WTC11 (cell line): ENCODE measurements at regions not wholly inside any gene's neighbourhood (a gene's known extent, or its start where the extent isn't known, plus 50 kb on each side); places are given as distances from the start of the nearest gene placed in this dataset.

Experiments
- ATAC-seq: fragments of 200-7000 bp; cut with Tn5 transposase; 2 replicates; pipeline ENCODE4 v1.10.0; 2021; ENCODE audit warnings: mild to moderate bottlenecking, moderate library complexity
- CTCF ChIA-PET: fragments of 300-600 bp; sonication (Branson Sonifier 250); formaldehyde crosslinking; loops from one replicate; lab custom pipeline; 2021; ENCODE audit warnings: antibody characterized with exemption; lab: Charles Lee
- POLR2A ChIA-PET: fragments of 350-600 bp; sonication (Branson Sonifier 250); formaldehyde crosslinking; loops from one replicate; lab custom pipeline; 2021; ENCODE audit warnings: antibody characterized with exemption; lab: Charles Lee
- DNase-seq: peaks from one replicate; pipeline ENCODE4 v3.0.0; 2021; ENCODE audit warnings: low spot score
- H3K27ac Mint-ChIP-seq: 2 replicates; pipeline ENCODE4 v1.8.0; 2021; ENCODE audit warnings: mixed read lengths
- H3K27me3 Mint-ChIP-seq: 2 replicates; pipeline ENCODE4 v1.8.0; 2021; ENCODE audit warnings: low read depth, mild to moderate bottlenecking, moderate library complexity, mixed read lengths
- H3K36me3 Mint-ChIP-seq: 2 replicates; pipeline ENCODE4 v1.8.0; 2021; ENCODE audit warnings: mixed read lengths
- H3K4me1 Mint-ChIP-seq: 2 replicates; pipeline ENCODE4 v1.8.0; 2022; ENCODE audit warnings: mixed read lengths
- H3K4me3 Mint-ChIP-seq: 2 replicates; pipeline ENCODE4 v1.8.0; 2021; ENCODE audit warnings: mild to moderate bottlenecking, moderate library complexity, mixed read lengths
- H3K9me3 Mint-ChIP-seq: 2 replicates; pipeline ENCODE4 v1.8.0; 2021; ENCODE audit warnings: mixed read lengths
- ELF4 ChIP-seq: sonication (generic); formaldehyde crosslinking; IDR thresholded peaks from 2 replicates; pipeline ENCODE4 v1.8.1; 2022; ENCODE audit warnings: low read depth, mild to moderate bottlenecking, moderate library complexity, missing genetic modification reagents
- GTF2I ChIP-seq: fragments of 250-450 bp; sonication (Bioruptor Pico); conservative IDR thresholded peaks from 2 replicates; pipeline ENCODE4 v1.4.0; 2021; ENCODE audit warnings: mild to moderate bottlenecking
- JAZF1 ChIP-seq: fragments of 250-450 bp; sonication (Bioruptor Pico); IDR thresholded peaks from 2 replicates; pipeline ENCODE4 v1.9.0; 2021; ENCODE audit warnings: moderate library complexity, mild to moderate bottlenecking, inconsistent platforms
- MXD4 ChIP-seq: fragments of 250-450 bp; sonication (Bioruptor Pico); IDR thresholded peaks from 2 replicates; pipeline ENCODE4 v1.8.0; 2021; ENCODE audit warnings: mild to moderate bottlenecking, moderate library complexity, borderline replicate concordance
- SMAD4 ChIP-seq: sonication (generic); formaldehyde crosslinking; IDR thresholded peaks from 2 replicates; pipeline ENCODE4 v1.8.0; 2022; ENCODE audit warnings: mild to moderate bottlenecking, missing genetic modification reagents
- TEAD1 ChIP-seq: sonication (generic); formaldehyde crosslinking; IDR thresholded peaks from 2 replicates; pipeline ENCODE4 v1.8.0; 2022; ENCODE audit warnings: mild to moderate bottlenecking, missing genetic modification reagents
- ZNF121 ChIP-seq: sonication (generic); formaldehyde crosslinking; IDR thresholded peaks from 2 replicates; pipeline ENCODE4 v1.8.0; 2023; ENCODE audit warnings: missing genetic modification reagents
- ZNF423 ChIP-seq: fragments of 250-450 bp; sonication (Bioruptor Pico); IDR thresholded peaks from 2 replicates; pipeline ENCODE4 v2.1.2; 2022; ENCODE audit warnings: mild to moderate bottlenecking, moderate library complexity
- TF ChIP-seq, protein P1 (sequence below): fragments of 250-450 bp; sonication (Bioruptor Pico); IDR thresholded peaks from 2 replicates; pipeline ENCODE4 v1.9.0; 2021; ENCODE audit warnings: mild to moderate bottlenecking, borderline replicate concordance
- TF ChIP-seq, protein P2 (sequence below): sonication (generic); formaldehyde crosslinking; IDR thresholded peaks from 2 replicates; pipeline ENCODE4 v1.8.0; 2023; ENCODE audit warnings: missing genetic modification reagents, mild to moderate bottlenecking, borderline replicate concordance
- TF ChIP-seq, protein P3 (sequence below): sonication (generic); formaldehyde crosslinking; IDR thresholded peaks from 2 replicates; pipeline ENCODE4 v1.8.0; 2022; ENCODE audit warnings: mild to moderate bottlenecking, missing genetic modification reagents
- TF ChIP-seq, protein P4 (sequence below): fragments of 250-450 bp; sonication (Bioruptor Pico); IDR thresholded peaks from 2 replicates; pipeline ENCODE4 v1.9.0; 2021; ENCODE audit warnings: mild to moderate bottlenecking
- TF ChIP-seq, protein P5 (sequence below): sonication (generic); formaldehyde crosslinking; IDR thresholded peaks from 2 replicates; pipeline ENCODE4 v1.8.1; 2023; ENCODE audit warnings: mild to moderate bottlenecking, missing genetic modification reagents, moderate library complexity
- TF ChIP-seq, protein P6 (sequence below): sonication (generic); formaldehyde crosslinking; IDR thresholded peaks from 2 replicates; pipeline ENCODE4 v1.8.0; 2023; ENCODE audit warnings: mild to moderate bottlenecking, missing genetic modification reagents
- TF ChIP-seq, protein P7 (sequence below): fragments of 250-450 bp; sonication (Bioruptor Pico); conservative IDR thresholded peaks from 2 replicates; pipeline ENCODE4 v1.9.0; 2021; ENCODE audit warnings: mild to moderate bottlenecking

DNA sequence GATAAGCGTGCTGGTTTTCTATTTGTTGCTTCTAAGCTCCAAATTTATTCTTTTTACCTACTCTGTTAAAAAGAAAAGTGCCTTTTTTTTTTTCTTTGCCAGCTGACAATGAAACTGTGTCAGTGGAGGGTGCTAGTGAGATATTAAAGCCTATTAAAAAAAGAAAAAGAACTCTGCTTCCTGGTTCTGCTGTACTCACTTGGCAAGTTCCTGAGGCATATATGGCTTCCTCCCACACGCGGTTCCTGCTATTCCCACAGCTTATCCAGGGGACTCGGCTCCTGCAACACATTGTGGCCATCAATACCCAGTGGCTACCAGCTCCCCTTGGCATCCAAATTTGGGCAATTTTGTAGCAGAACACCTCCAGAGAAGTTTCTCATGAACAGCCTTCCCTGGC is 1977.7 kb upstream of the CDH9 start:
- Mint-ChIP-seq H3K4me3 (no peak overlapping the region), H3K9me3 (peaks cover 5% of the 10 kb centered on the region; the same call in 1 of the 2 replicates), H3K4me1 (peaks cover 2% of the 10 kb centered on the region; the same call in 1 of the 2 replicates), H3K27me3 (no peaks in the 10 kb centered on the region), H3K27ac (no peak overlapping the region), H3K36me3 (no peaks in the 10 kb centered on the region)
- ATAC-seq = no peak
- no peak for TF ChIP-seq GTF2I (CRISPR knock-in tag)
- no peak for TF ChIP-seq JAZF1
- TF ChIP-seq, protein P1, sequence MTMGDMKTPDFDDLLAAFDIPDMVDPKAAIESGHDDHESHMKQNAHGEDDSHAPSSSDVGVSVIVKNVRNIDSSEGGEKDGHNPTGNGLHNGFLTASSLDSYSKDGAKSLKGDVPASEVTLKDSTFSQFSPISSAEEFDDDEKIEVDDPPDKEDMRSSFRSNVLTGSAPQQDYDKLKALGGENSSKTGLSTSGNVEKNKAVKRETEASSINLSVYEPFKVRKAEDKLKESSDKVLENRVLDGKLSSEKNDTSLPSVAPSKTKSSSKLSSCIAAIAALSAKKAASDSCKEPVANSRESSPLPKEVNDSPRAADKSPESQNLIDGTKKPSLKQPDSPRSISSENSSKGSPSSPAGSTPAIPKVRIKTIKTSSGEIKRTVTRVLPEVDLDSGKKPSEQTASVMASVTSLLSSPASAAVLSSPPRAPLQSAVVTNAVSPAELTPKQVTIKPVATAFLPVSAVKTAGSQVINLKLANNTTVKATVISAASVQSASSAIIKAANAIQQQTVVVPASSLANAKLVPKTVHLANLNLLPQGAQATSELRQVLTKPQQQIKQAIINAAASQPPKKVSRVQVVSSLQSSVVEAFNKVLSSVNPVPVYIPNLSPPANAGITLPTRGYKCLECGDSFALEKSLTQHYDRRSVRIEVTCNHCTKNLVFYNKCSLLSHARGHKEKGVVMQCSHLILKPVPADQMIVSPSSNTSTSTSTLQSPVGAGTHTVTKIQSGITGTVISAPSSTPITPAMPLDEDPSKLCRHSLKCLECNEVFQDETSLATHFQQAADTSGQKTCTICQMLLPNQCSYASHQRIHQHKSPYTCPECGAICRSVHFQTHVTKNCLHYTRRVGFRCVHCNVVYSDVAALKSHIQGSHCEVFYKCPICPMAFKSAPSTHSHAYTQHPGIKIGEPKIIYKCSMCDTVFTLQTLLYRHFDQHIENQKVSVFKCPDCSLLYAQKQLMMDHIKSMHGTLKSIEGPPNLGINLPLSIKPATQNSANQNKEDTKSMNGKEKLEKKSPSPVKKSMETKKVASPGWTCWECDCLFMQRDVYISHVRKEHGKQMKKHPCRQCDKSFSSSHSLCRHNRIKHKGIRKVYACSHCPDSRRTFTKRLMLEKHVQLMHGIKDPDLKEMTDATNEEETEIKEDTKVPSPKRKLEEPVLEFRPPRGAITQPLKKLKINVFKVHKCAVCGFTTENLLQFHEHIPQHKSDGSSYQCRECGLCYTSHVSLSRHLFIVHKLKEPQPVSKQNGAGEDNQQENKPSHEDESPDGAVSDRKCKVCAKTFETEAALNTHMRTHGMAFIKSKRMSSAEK = no peak
- TF ChIP-seq, protein P2, sequence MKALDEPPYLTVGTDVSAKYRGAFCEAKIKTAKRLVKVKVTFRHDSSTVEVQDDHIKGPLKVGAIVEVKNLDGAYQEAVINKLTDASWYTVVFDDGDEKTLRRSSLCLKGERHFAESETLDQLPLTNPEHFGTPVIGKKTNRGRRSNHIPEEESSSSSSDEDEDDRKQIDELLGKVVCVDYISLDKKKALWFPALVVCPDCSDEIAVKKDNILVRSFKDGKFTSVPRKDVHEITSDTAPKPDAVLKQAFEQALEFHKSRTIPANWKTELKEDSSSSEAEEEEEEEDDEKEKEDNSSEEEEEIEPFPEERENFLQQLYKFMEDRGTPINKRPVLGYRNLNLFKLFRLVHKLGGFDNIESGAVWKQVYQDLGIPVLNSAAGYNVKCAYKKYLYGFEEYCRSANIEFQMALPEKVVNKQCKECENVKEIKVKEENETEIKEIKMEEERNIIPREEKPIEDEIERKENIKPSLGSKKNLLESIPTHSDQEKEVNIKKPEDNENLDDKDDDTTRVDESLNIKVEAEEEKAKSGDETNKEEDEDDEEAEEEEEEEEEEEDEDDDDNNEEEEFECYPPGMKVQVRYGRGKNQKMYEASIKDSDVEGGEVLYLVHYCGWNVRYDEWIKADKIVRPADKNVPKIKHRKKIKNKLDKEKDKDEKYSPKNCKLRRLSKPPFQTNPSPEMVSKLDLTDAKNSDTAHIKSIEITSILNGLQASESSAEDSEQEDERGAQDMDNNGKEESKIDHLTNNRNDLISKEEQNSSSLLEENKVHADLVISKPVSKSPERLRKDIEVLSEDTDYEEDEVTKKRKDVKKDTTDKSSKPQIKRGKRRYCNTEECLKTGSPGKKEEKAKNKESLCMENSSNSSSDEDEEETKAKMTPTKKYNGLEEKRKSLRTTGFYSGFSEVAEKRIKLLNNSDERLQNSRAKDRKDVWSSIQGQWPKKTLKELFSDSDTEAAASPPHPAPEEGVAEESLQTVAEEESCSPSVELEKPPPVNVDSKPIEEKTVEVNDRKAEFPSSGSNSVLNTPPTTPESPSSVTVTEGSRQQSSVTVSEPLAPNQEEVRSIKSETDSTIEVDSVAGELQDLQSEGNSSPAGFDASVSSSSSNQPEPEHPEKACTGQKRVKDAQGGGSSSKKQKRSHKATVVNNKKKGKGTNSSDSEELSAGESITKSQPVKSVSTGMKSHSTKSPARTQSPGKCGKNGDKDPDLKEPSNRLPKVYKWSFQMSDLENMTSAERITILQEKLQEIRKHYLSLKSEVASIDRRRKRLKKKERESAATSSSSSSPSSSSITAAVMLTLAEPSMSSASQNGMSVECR (CRISPR knock-in tag) = no peak
- TF ChIP-seq ELF4 (CRISPR knock-in tag) = no peak
- TF ChIP-seq, protein P3, sequence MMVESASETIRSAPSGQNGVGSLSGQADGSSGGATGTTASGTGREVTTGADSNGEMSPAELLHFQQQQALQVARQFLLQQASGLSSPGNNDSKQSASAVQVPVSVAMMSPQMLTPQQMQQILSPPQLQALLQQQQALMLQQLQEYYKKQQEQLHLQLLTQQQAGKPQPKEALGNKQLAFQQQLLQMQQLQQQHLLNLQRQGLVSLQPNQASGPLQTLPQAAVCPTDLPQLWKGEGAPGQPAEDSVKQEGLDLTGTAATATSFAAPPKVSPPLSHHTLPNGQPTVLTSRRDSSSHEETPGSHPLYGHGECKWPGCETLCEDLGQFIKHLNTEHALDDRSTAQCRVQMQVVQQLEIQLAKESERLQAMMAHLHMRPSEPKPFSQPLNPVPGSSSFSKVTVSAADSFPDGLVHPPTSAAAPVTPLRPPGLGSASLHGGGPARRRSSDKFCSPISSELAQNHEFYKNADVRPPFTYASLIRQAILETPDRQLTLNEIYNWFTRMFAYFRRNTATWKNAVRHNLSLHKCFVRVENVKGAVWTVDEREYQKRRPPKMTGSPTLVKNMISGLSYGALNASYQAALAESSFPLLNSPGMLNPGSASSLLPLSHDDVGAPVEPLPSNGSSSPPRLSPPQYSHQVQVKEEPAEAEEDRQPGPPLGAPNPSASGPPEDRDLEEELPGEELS (CRISPR knock-in tag) = no peak
- TF ChIP-seq, protein P4, sequence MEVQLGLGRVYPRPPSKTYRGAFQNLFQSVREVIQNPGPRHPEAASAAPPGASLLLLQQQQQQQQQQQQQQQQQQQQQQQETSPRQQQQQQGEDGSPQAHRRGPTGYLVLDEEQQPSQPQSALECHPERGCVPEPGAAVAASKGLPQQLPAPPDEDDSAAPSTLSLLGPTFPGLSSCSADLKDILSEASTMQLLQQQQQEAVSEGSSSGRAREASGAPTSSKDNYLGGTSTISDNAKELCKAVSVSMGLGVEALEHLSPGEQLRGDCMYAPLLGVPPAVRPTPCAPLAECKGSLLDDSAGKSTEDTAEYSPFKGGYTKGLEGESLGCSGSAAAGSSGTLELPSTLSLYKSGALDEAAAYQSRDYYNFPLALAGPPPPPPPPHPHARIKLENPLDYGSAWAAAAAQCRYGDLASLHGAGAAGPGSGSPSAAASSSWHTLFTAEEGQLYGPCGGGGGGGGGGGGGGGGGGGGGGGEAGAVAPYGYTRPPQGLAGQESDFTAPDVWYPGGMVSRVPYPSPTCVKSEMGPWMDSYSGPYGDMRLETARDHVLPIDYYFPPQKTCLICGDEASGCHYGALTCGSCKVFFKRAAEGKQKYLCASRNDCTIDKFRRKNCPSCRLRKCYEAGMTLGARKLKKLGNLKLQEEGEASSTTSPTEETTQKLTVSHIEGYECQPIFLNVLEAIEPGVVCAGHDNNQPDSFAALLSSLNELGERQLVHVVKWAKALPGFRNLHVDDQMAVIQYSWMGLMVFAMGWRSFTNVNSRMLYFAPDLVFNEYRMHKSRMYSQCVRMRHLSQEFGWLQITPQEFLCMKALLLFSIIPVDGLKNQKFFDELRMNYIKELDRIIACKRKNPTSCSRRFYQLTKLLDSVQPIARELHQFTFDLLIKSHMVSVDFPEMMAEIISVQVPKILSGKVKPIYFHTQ (CRISPR knock-in tag) = no peak
- TF ChIP-seq, protein P5, sequence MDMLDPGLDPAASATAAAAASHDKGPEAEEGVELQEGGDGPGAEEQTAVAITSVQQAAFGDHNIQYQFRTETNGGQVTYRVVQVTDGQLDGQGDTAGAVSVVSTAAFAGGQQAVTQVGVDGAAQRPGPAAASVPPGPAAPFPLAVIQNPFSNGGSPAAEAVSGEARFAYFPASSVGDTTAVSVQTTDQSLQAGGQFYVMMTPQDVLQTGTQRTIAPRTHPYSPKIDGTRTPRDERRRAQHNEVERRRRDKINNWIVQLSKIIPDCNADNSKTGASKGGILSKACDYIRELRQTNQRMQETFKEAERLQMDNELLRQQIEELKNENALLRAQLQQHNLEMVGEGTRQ (CRISPR knock-in tag) = no peak
- TF ChIP-seq ZNF121 (CRISPR knock-in tag) = no peak
- ChIA-PET CTCF (no interaction called here), POLR2A (interaction anchor here (0.7 kb wide), 1 partner anchor 240 kb away, joined by 3 read pairs; no protein-coding TSS in a partner anchor)
- no peak for DNase-seq

DNA sequence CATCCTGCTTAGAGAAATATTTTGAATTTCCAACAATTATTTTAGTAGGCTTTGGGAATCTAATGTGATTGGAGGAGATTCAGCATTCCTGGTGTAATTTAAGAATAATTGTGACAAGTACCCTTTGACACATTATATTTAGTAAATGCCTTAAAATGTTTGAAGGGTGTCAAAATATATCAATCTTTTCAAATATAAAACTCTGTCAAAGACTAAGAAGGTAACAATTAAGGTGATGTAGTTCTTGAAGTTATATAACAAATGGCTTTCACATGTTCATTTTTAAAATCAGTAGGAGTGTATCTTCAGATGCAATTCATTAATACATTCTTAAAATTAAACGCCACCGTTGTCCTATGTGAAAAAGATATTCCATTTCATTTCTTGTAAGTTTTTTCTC is 1977.1 kb upstream of the CDH9 start:
- peaks cover 2% of the 10 kb centered on the region; the same call in 1 of the 2 replicates for H3K4me1 Mint-ChIP-seq
- peaks cover 5% of the 10 kb centered on the region; the same call in 1 of the 2 replicates for H3K9me3 Mint-ChIP-seq
- ATAC-seq = no peak
- ChIA-PET CTCF (no interaction called here), POLR2A (interaction anchor here (0.7 kb wide), 1 partner anchor 241 kb away, joined by 3 read pairs; no protein-coding TSS in a partner anchor)
- H3K36me3 Mint-ChIP-seq = no peaks in the 10 kb centered on the region
- no peaks in the 10 kb centered on the region for H3K27me3 Mint-ChIP-seq
- H3K4me3 Mint-ChIP-seq = no peak overlapping the region
- no peak for DNase-seq
- H3K27ac Mint-ChIP-seq = no peak overlapping the region
- TF ChIP-seq TEAD1 (CRISPR knock-in tag) (no peak), SMAD4 (CRISPR knock-in tag) (no peak), MXD4 (CRISPR knock-in tag) (no peak), ZNF423 (CRISPR knock-in tag) (no peak)
- TF ChIP-seq, protein P6, sequence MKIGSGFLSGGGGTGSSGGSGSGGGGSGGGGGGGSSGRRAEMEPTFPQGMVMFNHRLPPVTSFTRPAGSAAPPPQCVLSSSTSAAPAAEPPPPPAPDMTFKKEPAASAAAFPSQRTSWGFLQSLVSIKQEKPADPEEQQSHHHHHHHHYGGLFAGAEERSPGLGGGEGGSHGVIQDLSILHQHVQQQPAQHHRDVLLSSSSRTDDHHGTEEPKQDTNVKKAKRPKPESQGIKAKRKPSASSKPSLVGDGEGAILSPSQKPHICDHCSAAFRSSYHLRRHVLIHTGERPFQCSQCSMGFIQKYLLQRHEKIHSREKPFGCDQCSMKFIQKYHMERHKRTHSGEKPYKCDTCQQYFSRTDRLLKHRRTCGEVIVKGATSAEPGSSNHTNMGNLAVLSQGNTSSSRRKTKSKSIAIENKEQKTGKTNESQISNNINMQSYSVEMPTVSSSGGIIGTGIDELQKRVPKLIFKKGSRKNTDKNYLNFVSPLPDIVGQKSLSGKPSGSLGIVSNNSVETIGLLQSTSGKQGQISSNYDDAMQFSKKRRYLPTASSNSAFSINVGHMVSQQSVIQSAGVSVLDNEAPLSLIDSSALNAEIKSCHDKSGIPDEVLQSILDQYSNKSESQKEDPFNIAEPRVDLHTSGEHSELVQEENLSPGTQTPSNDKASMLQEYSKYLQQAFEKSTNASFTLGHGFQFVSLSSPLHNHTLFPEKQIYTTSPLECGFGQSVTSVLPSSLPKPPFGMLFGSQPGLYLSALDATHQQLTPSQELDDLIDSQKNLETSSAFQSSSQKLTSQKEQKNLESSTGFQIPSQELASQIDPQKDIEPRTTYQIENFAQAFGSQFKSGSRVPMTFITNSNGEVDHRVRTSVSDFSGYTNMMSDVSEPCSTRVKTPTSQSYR = no peak
- TF ChIP-seq, protein P7, sequence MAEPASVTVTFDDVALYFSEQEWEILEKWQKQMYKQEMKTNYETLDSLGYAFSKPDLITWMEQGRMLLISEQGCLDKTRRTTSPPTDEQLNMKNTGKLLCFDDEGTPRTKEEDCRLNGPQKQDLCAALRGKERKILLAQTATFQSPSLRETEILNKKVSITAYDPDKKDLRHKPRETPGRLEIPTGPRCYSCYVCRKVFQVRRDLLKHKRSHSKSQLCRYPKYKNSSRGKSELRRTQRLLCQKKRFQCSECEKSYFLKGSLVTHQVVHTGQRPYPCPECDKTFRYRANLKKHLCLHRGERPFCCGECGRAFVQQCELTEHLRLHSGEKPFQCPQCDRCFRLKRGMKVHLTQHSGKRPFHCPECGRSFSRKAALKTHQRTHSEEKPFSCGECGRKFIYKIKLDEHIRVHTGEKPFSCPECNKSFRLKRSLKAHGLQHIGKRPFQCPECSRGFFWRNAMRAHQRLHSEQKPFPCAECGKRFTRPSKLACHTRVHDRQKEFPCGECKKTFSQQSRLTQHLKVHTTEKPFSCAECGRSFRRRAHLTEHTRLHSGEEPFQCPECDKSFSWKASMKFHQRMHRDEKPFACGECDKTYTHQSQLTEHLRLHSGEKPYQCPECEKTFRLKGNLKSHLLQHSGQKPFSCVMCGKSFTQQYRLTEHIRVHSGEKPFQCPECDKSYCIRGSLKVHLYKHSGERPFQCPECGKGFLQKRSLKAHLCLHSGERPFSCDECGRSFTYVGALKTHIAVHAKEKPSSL (CRISPR knock-in tag) = no peak
